Activated T-cell treated with anti-CD3 and anti-CD28 coated beads, Interleukin-2, amount 50 U/mL, for 1 hour (primary cell): ENCODE measurements at regions not wholly inside any gene's neighbourhood (a gene's known extent, or its start where the extent isn't known, plus 50 kb on each side); places are given as distances from the start of the nearest gene placed in this dataset.

Experiments used
- DNase-seq: peaks from one replicate; pipeline ENCODE4 v3.0.0-alpha.2; 2020

DNA sequence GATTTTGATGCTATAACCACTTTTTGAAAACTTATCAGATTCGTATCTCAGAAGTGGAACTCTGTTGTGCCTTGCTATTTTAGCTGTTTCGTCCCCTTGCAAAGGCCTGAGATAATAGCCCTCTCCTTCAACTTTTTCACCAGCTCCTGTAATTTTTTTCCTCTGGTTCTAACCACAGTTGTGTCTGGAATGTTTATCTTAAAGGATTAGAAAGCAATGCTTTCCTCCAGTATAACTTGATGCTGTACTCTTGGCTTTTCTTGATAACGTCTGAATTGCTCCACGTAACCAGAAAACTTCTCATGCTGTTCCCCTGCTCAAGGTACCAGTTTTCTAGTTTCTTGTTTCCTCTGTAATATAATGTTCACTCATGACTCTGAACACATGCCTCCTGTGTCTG lies 209.4 kb downstream of the DTWD2 start:
- no peak for DNase-seq

DNA sequence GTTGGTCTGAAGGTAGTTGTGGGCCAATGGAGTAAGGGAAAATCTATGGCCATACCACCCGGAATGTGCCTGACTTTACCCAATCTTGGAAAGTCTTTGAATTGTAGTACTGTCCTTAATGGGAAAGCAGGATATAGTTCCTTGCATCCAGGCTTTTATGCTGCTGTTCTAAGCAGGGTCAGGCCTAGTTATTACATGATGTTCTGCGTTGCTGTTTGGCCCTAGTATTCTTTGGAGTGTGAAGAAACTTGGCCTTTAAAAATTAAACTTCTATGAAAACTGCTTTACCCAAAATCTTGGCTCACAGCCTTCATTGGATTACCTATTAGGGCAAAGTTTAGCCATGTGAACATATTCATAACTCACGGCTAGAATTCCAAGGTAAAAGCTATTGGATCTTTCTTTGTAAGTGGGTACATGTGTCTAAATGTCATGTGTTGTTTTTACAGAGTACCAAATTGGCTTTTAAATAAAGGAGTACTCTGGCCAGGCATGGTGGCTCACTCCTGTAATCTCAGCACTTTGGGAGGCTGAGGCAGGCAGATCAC lies 211.1 kb downstream of the DTWD2 start:
- no peak for DNase-seq

GRCh38 chr5:118776755-118777154 lies 211.6 kb downstream of the DTWD2 start:
- no peak for DNase-seq

DNA sequence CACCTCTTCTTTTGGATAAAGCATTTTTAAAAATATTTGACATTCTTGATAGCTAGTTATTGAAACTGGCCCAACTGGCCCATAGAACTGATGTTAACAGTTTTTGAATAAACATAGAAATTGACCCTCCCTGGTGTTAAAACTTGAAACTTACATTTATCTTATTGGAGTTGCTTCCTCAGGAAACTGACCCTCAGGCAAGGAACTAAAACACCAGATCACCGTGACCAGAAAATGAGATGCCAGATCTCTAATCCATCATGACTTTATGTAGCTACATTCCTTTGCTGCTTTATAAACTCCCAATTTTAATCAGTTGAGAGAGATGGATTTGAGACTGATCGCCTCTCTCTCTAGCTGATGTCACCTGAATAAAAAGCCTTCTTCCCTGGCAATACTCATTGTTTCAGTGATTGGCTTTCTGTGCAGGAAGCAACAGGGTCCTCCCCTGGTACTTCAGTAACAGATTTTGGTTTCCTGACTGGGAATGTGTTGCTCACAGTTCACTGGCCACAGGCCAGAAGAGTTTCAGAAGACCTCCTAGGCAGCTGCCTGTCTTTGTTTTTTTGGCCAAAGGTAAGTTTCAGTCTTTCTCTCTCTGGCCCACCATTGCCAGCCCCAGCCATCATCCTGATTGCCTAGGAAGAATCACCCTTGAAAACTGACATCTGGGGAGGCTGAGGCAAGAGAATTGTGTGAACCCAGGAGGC lies 212.4 kb downstream of the DTWD2 start:
- no peak for DNase-seq

DNA sequence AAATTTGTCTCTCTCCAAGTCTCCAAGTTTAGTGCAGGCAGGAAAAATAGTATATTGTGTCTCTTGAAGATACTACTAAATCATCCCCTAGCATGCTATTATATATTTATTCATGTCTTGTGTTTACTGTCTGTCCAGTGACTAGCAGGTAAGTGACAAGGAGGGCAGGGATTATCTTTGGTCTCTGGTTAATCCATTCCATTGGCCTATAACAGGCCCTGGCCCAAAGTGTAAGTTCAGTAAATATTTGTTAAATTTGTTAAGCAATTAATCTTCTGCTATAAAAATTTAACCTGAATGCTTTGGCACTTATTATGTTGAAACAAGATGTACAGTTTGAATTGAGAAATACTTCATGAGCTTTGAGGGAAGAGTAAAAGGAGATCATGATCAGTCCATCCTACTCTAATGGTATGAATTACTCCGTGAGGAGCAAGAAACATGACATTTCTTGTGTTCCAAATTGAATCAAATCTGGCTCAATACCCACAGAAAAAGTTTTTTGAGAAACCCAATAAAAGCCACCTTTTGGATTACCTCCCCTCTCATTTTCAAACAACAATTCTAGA lies 219.7 kb downstream of the DTWD2 start:
- no peak for DNase-seq

- no peak for DNase-seq
Observed at GRCh38 chr5:118762291-118762690, 226.1 kb downstream of the DTWD2 start.

DNA sequence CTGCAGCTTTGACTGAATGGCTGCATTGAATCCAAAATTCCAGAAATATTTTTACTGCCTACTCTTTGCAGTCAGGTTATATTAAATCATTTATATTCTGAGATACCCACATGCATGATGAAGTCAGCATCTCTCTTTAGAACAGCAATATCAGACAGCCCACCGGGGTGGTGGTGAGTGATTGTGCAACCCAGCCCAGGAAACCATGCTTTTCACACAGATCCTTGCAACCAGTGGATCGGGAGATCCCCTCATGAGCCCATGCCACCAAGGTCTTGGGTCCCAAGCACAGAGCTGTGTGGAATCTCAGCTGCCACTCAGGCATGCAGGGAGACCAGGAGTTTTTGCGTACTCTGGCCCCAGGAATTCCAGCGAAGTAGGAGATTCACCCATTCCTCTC lies 226.5 kb downstream of the DTWD2 start:
- no peak for DNase-seq

- DNase-seq: no peak
Observed at GRCh38 chr5:118752969-118753368, 235.4 kb downstream of the DTWD2 start.

GRCh38 chr5:118736396-118736795 lies 252.0 kb downstream of the DTWD2 start:
- DNase-seq: no peak

DNA sequence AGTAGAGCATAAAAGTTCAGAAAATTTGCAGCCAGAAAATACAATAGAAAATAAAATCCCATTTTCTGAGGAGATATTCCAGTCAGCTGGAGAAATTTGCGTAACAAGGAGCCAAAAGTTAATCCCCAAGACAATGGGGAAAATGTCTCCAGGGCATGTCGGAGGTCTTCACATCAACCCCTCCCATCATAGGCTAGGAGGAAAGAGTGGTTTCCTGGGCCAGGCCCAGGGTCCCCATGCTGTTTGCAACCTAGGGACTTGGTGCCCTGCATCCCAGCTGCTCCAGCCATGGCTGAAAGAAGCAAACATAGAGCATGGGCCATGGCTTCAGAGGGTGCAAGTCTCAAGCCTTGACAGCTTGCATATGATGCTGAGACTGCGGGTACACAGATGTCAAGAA lies 255.0 kb downstream of the DTWD2 start:
- DNase-seq: no peak

DNA sequence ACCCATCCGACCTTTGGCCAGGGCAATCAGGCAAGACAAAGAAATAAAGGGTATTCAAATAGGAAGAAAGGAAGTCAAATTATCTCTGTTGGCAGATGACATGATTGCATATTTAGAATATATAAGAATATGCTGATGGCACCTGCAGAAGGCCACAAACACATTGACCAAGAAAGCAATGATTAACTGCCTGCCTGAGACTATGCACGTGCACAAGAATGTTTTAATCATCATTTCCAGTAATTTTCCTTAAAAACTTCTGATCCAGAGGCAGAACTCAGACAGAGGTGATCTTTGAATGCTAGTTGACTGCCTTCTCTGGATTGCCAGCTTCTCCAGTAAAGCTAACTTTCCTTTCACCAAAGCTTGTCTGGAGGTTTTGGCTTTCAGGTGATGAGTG lies 260.2 kb downstream of the DTWD2 start:
- DNase-seq: no peak

GRCh38 chr5:118726891-118727290 lies 261.5 kb downstream of the DTWD2 start:
- no peak for DNase-seq

DNA sequence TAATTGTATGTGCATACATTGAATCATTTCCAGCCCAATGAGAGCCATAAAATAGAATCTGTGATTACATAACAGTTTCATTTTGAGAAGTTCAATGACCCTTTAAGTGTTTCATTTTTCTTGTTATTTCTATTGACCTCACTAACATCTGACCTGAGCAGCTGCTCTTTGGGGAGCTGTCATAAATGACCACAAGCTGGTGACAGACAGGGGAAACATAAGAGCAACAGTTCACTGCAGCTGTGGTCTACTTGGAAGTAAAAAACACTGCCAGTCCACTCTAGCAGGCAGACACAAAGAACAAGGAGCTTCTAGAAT lies 265.4 kb downstream of the DTWD2 start:
- DNase-seq: no peak

- DNase-seq: no peak
Observed at GRCh38 chr5:118722122-118723020, 266.0 kb downstream of the DTWD2 start.

GRCh38 chr5:118711727-118712126 lies 276.6 kb downstream of the DTWD2 start:
- no peak for DNase-seq

- DNase-seq: no peak
Observed at GRCh38 chr5:118705959-118706667, 282.2 kb downstream of the DTWD2 start.

- no peak for DNase-seq
Observed at GRCh38 chr5:118703241-118703640, 285.1 kb downstream of the DTWD2 start.

GRCh38 chr5:118701791-118702190 lies 286.6 kb downstream of the DTWD2 start:
- no peak for DNase-seq

DNA sequence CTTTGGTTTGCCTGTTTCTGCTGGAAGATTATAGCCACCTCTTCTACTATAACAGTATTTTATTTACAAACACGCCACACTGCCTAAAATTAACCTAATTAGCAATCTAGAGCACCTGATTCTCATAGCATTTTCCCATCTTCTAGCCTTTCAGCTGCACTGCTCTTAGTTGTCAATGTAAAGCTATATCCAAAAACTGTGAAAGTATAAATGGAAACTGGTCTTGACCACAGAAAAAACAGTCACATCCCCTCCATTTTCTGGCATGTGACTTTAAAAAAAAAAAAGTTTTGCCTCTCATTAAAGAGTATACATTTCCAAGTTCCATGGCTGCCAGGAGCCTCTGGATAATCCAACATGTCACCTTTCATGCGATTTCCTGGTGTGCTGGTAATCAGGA lies 287.8 kb downstream of the DTWD2 start:
- no peak for DNase-seq

GRCh38 chr5:118698774-118699173 lies 289.6 kb downstream of the DTWD2 start:
- DNase-seq: no peak

DNA sequence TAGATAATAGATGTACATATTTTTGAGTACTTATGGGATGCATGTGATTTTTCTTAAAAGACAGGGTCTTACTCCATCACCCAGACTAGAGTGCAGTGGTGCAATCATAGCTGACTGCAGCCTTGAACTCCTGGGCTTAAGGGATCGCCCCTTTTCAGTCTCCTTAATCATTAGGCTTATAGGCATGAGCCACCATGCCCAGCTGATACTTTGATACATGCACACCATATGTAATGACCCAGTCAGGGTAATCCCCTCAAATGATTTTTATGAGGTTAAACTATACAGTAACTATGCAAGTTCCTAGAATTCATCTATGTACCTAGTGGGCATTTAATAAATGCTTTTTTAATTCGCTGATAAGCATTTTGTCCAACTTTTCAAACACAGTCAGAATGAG lies 292.3 kb downstream of the DTWD2 start:
- DNase-seq: no peak

GRCh38 chr5:118692811-118693342 lies 295.5 kb downstream of the DTWD2 start:
- no peak for DNase-seq
